GM12875 (cell line): ENCODE measurements at regions not wholly inside any gene's neighbourhood (a gene's known extent, or its start where the extent isn't known, plus 50 kb on each side); places are given as distances from the start of the nearest gene placed in this dataset.

Source experiments
- H3K4me3 ChIP-seq: one replicate; pipeline ENCODE4 v1.5.1; 2011; ENCODE audit warnings: low read depth, low read length, control low read depth
- TF ChIP-seq, protein P1 (sequence below): IDR thresholded peaks from 2 replicates; pipeline ENCODE4 v1.5.1; 2011; ENCODE audit warnings: low read depth, mild to moderate bottlenecking, control low read depth, inconsistent platforms, low read length, moderate library complexity, borderline replicate concordance; ENCODE audit not compliant: insufficient read depth

DNA sequence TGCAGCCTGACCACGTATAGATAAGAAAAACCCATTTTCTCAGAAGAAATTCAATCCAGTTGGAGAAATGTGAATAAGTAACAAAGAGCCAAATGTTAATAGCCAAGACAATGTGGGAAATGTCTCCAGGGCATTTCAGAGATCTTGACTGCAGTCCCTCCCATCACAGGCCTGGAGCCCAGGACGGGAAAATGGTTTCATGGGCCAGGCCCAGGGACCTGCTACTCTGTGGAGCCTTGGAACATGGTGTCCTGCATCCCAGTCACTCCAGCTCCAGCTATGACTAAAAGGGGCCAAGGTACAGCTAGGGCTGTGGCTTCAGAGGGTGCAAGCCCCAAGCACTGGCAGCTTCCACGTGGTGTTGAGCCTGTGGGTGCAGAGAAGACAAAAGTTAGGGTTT lies 490.0 kb downstream of the CYLC2 start:
- no peak overlapping the region for H3K4me3 ChIP-seq
- TF ChIP-seq, protein P1, sequence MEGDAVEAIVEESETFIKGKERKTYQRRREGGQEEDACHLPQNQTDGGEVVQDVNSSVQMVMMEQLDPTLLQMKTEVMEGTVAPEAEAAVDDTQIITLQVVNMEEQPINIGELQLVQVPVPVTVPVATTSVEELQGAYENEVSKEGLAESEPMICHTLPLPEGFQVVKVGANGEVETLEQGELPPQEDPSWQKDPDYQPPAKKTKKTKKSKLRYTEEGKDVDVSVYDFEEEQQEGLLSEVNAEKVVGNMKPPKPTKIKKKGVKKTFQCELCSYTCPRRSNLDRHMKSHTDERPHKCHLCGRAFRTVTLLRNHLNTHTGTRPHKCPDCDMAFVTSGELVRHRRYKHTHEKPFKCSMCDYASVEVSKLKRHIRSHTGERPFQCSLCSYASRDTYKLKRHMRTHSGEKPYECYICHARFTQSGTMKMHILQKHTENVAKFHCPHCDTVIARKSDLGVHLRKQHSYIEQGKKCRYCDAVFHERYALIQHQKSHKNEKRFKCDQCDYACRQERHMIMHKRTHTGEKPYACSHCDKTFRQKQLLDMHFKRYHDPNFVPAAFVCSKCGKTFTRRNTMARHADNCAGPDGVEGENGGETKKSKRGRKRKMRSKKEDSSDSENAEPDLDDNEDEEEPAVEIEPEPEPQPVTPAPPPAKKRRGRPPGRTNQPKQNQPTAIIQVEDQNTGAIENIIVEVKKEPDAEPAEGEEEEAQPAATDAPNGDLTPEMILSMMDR, result no peak

DNA sequence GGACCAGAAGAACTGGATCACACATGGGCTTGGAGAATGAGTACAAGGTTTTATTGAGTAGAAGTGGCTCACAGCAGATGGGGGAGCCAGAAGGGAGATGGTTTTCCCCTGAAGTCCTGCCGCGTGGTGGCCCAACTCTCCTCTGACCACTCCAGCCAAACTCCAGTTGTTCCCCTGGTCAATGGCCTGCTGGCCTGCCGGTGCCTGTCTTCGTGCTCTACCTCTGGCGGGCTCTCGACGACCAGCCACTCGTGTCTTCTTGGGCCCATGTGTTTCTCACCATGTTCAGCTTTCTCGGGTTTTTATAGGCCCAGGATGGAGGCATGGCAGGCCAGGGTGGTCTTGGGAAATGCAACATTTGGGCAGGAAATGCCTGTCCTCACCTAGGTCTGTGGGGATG lies 519.6 kb downstream of the CYLC2 start:
- TF ChIP-seq, protein P1, result no peak
- no peak overlapping the region for H3K4me3 ChIP-seq

DNA sequence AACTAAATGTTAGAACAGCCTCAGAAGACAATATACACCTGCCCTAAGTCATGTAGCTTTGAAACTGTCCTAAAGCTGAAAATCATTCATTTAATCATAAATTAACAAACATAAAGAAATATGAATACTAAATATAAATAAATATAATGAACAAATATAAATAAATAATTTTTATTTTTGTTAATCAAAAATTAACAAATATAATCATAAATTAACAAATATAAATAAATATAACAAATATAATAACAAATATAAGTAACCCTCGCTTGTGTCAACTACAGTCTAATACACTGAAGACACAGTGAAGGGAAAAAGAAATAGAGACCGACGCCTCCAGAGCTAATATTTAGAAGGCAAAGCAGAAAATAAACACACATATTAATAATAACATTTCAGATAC lies 527.3 kb downstream of the CYLC2 start:
- no peak overlapping the region for H3K4me3 ChIP-seq
- TF ChIP-seq, protein P1, result no peak

DNA sequence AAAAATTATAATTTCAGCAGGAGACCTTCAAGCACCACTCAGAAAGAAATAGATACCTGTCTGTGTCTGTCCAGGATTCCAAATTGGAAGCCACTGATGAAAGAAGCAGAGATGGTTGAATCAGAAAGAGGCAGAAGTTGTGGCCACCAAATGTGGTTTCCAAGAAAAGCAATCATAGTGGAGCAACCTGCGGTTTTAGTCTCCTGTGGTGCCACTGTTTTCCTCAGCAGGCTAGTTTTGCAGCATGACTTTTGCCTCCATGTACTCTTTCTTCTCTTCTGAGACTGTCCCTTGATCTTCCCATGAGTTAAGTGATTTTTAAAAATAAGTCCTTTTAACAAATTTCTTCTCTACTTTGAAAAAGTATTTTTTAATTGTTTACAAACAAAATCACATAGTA lies 535.8 kb downstream of the CYLC2 start:
- TF ChIP-seq, protein P1, result no peak
- H3K4me3 ChIP-seq, result no peak overlapping the region

DNA sequence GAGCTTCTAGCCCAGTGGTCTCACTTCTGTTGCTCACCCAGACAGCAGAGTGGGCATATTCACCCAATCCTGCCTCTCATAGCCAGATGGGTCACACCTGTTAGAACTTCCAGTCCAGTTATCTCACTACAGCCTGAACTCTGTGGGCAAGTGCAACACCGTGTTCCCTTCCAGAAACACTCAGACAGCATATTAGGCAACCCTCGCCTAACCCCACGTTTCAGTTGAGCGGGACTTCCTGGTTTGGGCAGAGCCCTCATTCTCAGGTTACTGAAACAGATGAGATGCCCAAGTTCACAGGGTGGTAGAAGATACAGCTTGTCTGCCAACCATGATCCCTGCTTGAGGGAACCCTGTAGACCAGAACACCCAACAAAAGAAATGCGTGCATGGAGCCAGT lies 538.2 kb downstream of the CYLC2 start:
- TF ChIP-seq, protein P1, result no peak
- H3K4me3 ChIP-seq, result no peak overlapping the region

DNA sequence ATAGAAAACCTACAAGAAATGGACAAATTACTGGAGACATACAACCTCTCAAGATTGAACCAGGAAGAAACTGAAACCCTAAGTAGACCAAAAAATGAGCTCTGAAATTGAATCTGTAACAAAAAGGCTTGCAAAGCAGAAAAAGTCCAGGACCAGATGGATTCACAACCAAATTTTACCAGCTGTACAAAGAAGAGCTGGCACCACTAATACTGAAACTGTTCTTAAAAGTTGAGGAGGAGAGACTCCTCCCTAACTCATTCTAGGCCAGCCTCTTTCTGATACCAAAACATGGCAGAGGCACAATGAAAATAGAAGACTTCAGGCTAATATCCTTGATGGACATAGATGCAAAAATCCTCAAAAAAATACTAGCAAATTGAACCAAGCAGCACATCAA lies 542.3 kb downstream of the CYLC2 start:
- TF ChIP-seq, protein P1, result no peak
- H3K4me3 ChIP-seq, result no peak overlapping the region

DNA sequence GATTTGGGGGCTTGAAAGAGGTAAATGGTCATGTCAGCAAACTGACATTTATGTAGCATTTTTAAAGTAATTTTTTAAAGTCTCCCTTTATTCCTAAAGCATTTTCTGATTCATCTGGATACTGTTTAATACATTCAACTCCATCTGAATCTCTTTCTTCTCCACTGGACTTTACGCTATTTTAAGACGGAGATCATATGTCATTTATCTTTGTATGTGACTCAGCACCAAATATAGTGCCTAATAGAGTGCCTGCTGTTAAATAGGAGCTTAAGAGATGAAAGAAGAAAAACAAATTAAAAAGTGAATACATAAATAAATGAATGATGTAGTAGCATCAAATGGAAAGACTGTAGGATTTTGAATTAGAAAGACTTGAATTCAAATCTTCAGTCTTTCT lies 548.8 kb upstream of the SMC2 start:
- TF ChIP-seq, protein P1, result no peak
- no peak overlapping the region for H3K4me3 ChIP-seq
